B cell (primary cell): ENCODE measurements at regions not wholly inside any gene's neighbourhood (a gene's known extent, or its start where the extent isn't known, plus 50 kb on each side); places are given as distances from the start of the nearest gene placed in this dataset.

Experiments used
- ATAC-seq: fragments of 200-7000 bp; cut with Tn5 transposase; one replicate; pipeline ENCODE4 v1.10.0; 2021; ENCODE audit warnings: low read depth, mild to moderate bottlenecking, moderate number of reproducible peaks, moderate library complexity
- CTCF ChIA-PET: fragments of 350-600 bp; sonication (Branson Sonifier 250); formaldehyde crosslinking; loops from one replicate; lab custom pipeline; 2021; ENCODE audit warnings: antibody characterized with exemption, inconsistent platforms; lab: Charles Lee
- POLR2A ChIA-PET: fragments of 350-600 bp; sonication (Branson Sonifier 250); formaldehyde crosslinking; loops from one replicate; lab custom pipeline; 2021; ENCODE audit warnings: antibody characterized with exemption; lab: Charles Lee
- DNase-seq: peaks from one replicate; pipeline ENCODE4 v3.0.0; 2013
- H2AFZ ChIP-seq: 2 replicates; pipeline ENCODE4 v1.6.1; 2012; ENCODE audit warnings: mild to moderate bottlenecking, low read depth, low read length; ENCODE audit not compliant: insufficient read depth, poor library complexity, severe bottlenecking
- H3K27ac ChIP-seq, 2 donors: 1 replicate in 1 of 2; 2 replicates in 1 of 2; pipeline ENCODE4 v1.5.1; 2012 to 2013; ENCODE audit warnings: low read length in 2 of 2, mild to moderate bottlenecking in 2 of 2, moderate library complexity in 1 of 2
- H3K27me3 ChIP-seq, 4 experiments: fragments of 200-600 bp in 1 of 4; sonication (generic) in 1 of 4; replicated peaks in 1 of 4; 1 replicate in 2 of 4; 2 replicates in 2 of 4; pipeline versions ENCODE4 v1.6.1 to v1.7.0; 2013 to 2016; ENCODE audit warnings: low read length in 3 of 4, mild to moderate bottlenecking in 2 of 4, mixed read lengths in 1 of 4, moderate library complexity in 1 of 4; ENCODE audit not compliant: insufficient read depth in 4 of 4, control insufficient read depth in 3 of 4; ENCODE audit errors: control extremely low read depth in 1 of 4
- H3K36me3 ChIP-seq, 2 experiments: replicated peaks in 1 of 2; 1 replicate in 1 of 2; 2 replicates in 1 of 2; pipeline versions ENCODE4 v1.6.1 to v1.7.1; 2013; ENCODE audit warnings: low read length in 1 of 2; ENCODE audit not compliant: insufficient read depth in 2 of 2, control insufficient read depth in 1 of 2; ENCODE audit errors: control extremely low read depth in 1 of 2, extremely low read depth in 1 of 2
- H3K4me1 ChIP-seq, 2 donors: fragments of 200-600 bp in 1 of 2; sonication (generic) in 1 of 2; 1 replicate in 1 of 2; 2 replicates in 1 of 2; pipeline versions ENCODE4 v1.5.1 to v1.6.1; 2013 to 2017; ENCODE audit warnings: low read length in 2 of 2; ENCODE audit not compliant: control insufficient read depth in 2 of 2, insufficient read depth in 2 of 2
- H3K4me2 ChIP-seq: replicated peaks from 2 replicates; pipeline ENCODE3; 2012; ENCODE audit warnings: mild to moderate bottlenecking, low read depth, low read length; ENCODE audit not compliant: poor library complexity, severe bottlenecking
- H3K4me3 ChIP-seq, 5 experiments: fragments of 200-600 bp in 1 of 5; sonication (generic) in 1 of 5; 1 replicate in 3 of 5; 2 replicates in 2 of 5; pipeline versions ENCODE4 v1.5.1 to v1.7.0; 2011 to 2016; ENCODE audit warnings: low read length in 4 of 5, mild to moderate bottlenecking in 4 of 5, low read depth in 2 of 5, control low read depth in 1 of 5, moderate library complexity in 1 of 5; ENCODE audit not compliant: insufficient read depth in 1 of 5; ENCODE audit errors: control extremely low read depth in 1 of 5, extremely low read depth in 1 of 5
- H3K79me2 ChIP-seq: fragments of 200-600 bp; sonication (generic); one replicate; pipeline ENCODE4 v1.6.0; 2016; ENCODE audit warnings: low read length; ENCODE audit not compliant: control insufficient read depth, insufficient read depth
- H3K9ac ChIP-seq: fragments of 200-600 bp; sonication (generic); 2 replicates; pipeline ENCODE4 v1.6.1; 2017; ENCODE audit warnings: mild to moderate bottlenecking, low read length, moderate library complexity
- H3K9me3 ChIP-seq, 3 donors: one replicate each; pipeline versions ENCODE4 v1.6.1 to v1.7.1; 2013; ENCODE audit warnings: low read length in 2 of 3; ENCODE audit not compliant: control insufficient read depth in 2 of 3, insufficient read depth in 1 of 3; ENCODE audit errors: control extremely low read depth in 1 of 3
- H4K20me1 ChIP-seq: 2 replicates; pipeline ENCODE4 v1.6.0; 2012; ENCODE audit warnings: mild to moderate bottlenecking, low read length; ENCODE audit not compliant: insufficient read depth, control insufficient read depth, poor library complexity, severe bottlenecking
- H3K27ac Mint-ChIP-seq: one replicate; pipeline ENCODE4 v1.8.0; 2021; ENCODE audit warnings: mixed read lengths
- H3K27me3 Mint-ChIP-seq: one replicate; pipeline ENCODE4 v1.8.0; 2021; ENCODE audit warnings: mixed read lengths
- H3K4me1 Mint-ChIP-seq: one replicate; pipeline ENCODE4 v1.8.0; 2021; ENCODE audit warnings: mixed read lengths
- H3K4me3 Mint-ChIP-seq: one replicate; pipeline ENCODE4 v1.8.0; 2021; ENCODE audit warnings: mixed read lengths
- H3K9me3 Mint-ChIP-seq: one replicate; pipeline ENCODE4 v1.8.0; 2022; ENCODE audit warnings: mixed read lengths; ENCODE audit not compliant: insufficient read depth
- EZH2 ChIP-seq: IDR thresholded peaks from 2 replicates; pipeline ENCODE4 v1.6.1; 2012; ENCODE audit warnings: borderline replicate concordance, low read depth, mild to moderate bottlenecking, moderate library complexity, low read length; ENCODE audit not compliant: insufficient read depth, poor library complexity, severe bottlenecking
- intact Hi-C: fragments of 100-400 bp; cut with micrococcal nuclease; formaldehyde crosslinking; loops from one replicate; pipeline ENCODE4 v1.10.0; 2022
- TF ChIP-seq, protein P1 (sequence below): fragments of 200-600 bp; IDR thresholded peaks from one replicate; pipeline ENCODE4 v1.8.0; 2022; ENCODE audit warnings: antibody characterized with exemption, mild to moderate bottlenecking

DNA sequence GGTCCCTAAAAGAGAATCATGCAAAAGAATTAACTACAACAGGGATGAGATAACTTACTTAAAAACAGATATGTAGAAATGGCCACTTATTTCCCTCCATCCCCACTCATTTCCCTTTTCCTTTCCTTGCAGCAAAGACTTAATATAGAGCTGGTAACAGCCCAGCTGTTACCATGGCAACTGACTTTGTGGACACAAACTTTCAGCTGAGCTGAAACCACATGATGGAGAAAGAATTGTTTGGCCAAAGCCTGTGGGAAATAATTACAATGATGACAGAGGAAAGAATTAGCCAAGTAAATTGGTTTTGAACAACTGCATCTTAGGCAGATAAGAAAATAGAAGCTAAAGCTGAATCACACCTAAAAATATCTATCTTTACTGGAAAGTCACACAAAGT, 364.9 kb downstream of the GALC start:
- no peak for ATAC-seq
- H3K27me3 Mint-ChIP-seq, result no peaks in the 10 kb centered on the region
- H3K9me3 Mint-ChIP-seq, result no peaks in the 10 kb centered on the region
- H3K9me3 ChIP-seq, result no peaks in the 10 kb centered on the region
- H3K27ac ChIP-seq, result no peak overlapping the region
- H3K4me2 ChIP-seq, result no peak overlapping the region
- no peaks in the 10 kb centered on the region for H3K36me3 ChIP-seq
- ChIA-PET CTCF (no interaction called here), POLR2A (no interaction called here)
- no peak for TF ChIP-seq EZH2
- TF ChIP-seq, protein P1, sequence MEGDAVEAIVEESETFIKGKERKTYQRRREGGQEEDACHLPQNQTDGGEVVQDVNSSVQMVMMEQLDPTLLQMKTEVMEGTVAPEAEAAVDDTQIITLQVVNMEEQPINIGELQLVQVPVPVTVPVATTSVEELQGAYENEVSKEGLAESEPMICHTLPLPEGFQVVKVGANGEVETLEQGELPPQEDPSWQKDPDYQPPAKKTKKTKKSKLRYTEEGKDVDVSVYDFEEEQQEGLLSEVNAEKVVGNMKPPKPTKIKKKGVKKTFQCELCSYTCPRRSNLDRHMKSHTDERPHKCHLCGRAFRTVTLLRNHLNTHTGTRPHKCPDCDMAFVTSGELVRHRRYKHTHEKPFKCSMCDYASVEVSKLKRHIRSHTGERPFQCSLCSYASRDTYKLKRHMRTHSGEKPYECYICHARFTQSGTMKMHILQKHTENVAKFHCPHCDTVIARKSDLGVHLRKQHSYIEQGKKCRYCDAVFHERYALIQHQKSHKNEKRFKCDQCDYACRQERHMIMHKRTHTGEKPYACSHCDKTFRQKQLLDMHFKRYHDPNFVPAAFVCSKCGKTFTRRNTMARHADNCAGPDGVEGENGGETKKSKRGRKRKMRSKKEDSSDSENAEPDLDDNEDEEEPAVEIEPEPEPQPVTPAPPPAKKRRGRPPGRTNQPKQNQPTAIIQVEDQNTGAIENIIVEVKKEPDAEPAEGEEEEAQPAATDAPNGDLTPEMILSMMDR, result no peak
- H4K20me1 ChIP-seq, result no peaks in the 10 kb centered on the region
- H2AFZ ChIP-seq, result no peak overlapping the region
- no peak overlapping the region for H3K27ac Mint-ChIP-seq
- intact Hi-C loops, result no loop called here
- no peaks in the 10 kb centered on the region for H3K4me1 Mint-ChIP-seq
- H3K27me3 ChIP-seq, result no peaks in the 10 kb centered on the region
- H3K4me3 Mint-ChIP-seq, result no peak overlapping the region
- no peak for DNase-seq
- H3K79me2 ChIP-seq, result no peaks in the 10 kb centered on the region
- no peak overlapping the region for H3K9ac ChIP-seq
- H3K4me1 ChIP-seq, result no peaks in the 10 kb centered on the region
- no peak overlapping the region for H3K4me3 ChIP-seq

DNA sequence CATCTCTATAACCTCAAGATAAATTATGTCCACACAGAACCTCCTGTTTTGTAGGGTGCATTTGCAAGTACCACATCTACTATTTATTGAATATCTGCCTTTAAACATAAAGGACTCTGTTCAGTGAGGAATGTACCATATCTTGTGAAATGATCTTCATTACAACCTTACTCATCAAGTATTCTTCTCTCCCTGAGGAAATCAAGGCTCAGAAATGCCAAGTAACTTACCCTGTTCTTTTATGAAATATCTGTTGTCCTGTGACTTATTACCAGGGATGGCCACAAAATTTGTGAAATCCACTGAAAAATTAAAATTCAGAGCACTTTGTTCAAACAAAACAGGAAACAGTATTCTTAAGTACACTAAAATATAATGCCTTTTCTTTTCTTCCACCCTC, 366.7 kb downstream of the GALC start:
- no peak overlapping the region for H3K4me3 ChIP-seq
- intact Hi-C loops, result no loop called here
- H3K27me3 ChIP-seq, result no peaks in the 10 kb centered on the region
- DNase-seq, result no peak
- ChIA-PET POLR2A (no interaction called here), CTCF (no interaction called here)
- Mint-ChIP-seq H3K27ac (no peak overlapping the region), H3K27me3 (no peaks in the 10 kb centered on the region), H3K4me3 (no peak overlapping the region), H3K4me1 (no peaks in the 10 kb centered on the region), H3K9me3 (peaks cover 9% of the 10 kb centered on the region)
- no peak overlapping the region for H2AFZ ChIP-seq
- no peak overlapping the region for H3K9ac ChIP-seq
- TF ChIP-seq EZH2, result no peak
- TF ChIP-seq, protein P1, result no peak
- H3K9me3 ChIP-seq, result peaks cover 2 to 6% (median 5%) of the 10 kb centered on the region in 3 donors
- H3K27ac ChIP-seq, result no peak overlapping the region
- H3K4me1 ChIP-seq, result no peaks in the 10 kb centered on the region
- no peaks in the 10 kb centered on the region for H3K36me3 ChIP-seq
- ATAC-seq, result no peak
- no peaks in the 10 kb centered on the region for H4K20me1 ChIP-seq
- no peaks in the 10 kb centered on the region for H3K79me2 ChIP-seq
- no peak overlapping the region for H3K4me2 ChIP-seq
